ENCODE measurements at regions not wholly inside any gene's neighbourhood (a gene's known extent, or its start where the extent isn't known, plus 50 kb on each side); places are given as distances from the start of the nearest gene placed in this dataset.

- Histone ChIP-seq H3K27me3 (ENCODE audit: control insufficient read depth, insufficient read depth, low read length) (no peaks in the 10 kb centered on the region), H3K4me3 (ENCODE audit: low read depth, low read length) (no peak overlapping the region), H3K36me3 (ENCODE audit: control insufficient read depth, insufficient read depth, low read length) (no peaks in the 10 kb centered on the region)
- DNase-seq (ENCODE audit: low read depth) = no peak
- TF ChIP-seq, protein P1, sequence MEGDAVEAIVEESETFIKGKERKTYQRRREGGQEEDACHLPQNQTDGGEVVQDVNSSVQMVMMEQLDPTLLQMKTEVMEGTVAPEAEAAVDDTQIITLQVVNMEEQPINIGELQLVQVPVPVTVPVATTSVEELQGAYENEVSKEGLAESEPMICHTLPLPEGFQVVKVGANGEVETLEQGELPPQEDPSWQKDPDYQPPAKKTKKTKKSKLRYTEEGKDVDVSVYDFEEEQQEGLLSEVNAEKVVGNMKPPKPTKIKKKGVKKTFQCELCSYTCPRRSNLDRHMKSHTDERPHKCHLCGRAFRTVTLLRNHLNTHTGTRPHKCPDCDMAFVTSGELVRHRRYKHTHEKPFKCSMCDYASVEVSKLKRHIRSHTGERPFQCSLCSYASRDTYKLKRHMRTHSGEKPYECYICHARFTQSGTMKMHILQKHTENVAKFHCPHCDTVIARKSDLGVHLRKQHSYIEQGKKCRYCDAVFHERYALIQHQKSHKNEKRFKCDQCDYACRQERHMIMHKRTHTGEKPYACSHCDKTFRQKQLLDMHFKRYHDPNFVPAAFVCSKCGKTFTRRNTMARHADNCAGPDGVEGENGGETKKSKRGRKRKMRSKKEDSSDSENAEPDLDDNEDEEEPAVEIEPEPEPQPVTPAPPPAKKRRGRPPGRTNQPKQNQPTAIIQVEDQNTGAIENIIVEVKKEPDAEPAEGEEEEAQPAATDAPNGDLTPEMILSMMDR (IDR thresholded peaks at IDR 0.05; ENCODE audit: insufficient read depth, low read length, poor library complexity, severe bottlenecking) = no peak
These were observed 126.9 kb upstream of the HS3ST2 start for GRCh38 chr16:22687031-22687530.

DNA sequence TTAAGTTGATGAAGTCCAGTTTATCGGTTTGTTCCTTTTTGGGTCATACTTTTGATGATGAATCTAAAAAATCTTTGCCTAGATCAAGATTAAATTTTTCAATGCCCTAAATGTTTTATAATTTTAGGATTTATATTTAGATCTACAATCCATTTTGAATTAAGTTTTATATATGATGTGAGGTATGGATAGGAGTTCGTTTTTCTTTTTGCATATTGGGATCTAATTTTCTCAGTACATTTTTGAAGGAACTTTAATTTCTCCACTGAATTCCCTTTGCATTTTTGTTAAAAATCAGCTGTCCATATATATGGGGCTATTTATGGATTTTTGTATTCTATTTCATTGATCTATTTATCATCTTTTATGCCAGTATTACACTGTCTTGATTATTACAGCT lies 125.5 kb upstream of the HS3ST2 start:
- DNase-seq (ENCODE audit: low read depth) = no peak
- no peaks in the 10 kb centered on the region for H3K27me3 ChIP-seq (ENCODE audit: control insufficient read depth, insufficient read depth, low read length)
- H3K4me3 ChIP-seq (ENCODE audit: low read depth, low read length) = no peak overlapping the region
- TF ChIP-seq, protein P1 (IDR thresholded peaks at IDR 0.05; ENCODE audit: insufficient read depth, low read length, poor library complexity, severe bottlenecking) = no peak
- H3K36me3 ChIP-seq (ENCODE audit: control insufficient read depth, insufficient read depth, low read length) = no peaks in the 10 kb centered on the region

GRCh38 chr16:22688930-22689329 lies 125.0 kb upstream of the HS3ST2 start:
- Histone ChIP-seq H3K4me3 (ENCODE audit: low read depth, low read length) (no peak overlapping the region), H3K27me3 (ENCODE audit: control insufficient read depth, insufficient read depth, low read length) (no peaks in the 10 kb centered on the region), H3K36me3 (ENCODE audit: control insufficient read depth, insufficient read depth, low read length) (no peaks in the 10 kb centered on the region)
- DNase-seq (ENCODE audit: low read depth) = no peak
- TF ChIP-seq, protein P1 (IDR thresholded peaks at IDR 0.05; ENCODE audit: insufficient read depth, low read length, poor library complexity, severe bottlenecking) = no peak

GRCh38 chr16:22691335-22691734 lies 122.6 kb upstream of the HS3ST2 start:
- DNase-seq (ENCODE audit: low read depth) = no peak
- Histone ChIP-seq H3K4me3 (ENCODE audit: low read depth, low read length) (no peak overlapping the region), H3K27me3 (ENCODE audit: control insufficient read depth, insufficient read depth, low read length) (no peaks in the 10 kb centered on the region), H3K36me3 (ENCODE audit: control insufficient read depth, insufficient read depth, low read length) (no peaks in the 10 kb centered on the region)
- TF ChIP-seq, protein P1 (IDR thresholded peaks at IDR 0.05; ENCODE audit: insufficient read depth, low read length, poor library complexity, severe bottlenecking) = no peak

DNA sequence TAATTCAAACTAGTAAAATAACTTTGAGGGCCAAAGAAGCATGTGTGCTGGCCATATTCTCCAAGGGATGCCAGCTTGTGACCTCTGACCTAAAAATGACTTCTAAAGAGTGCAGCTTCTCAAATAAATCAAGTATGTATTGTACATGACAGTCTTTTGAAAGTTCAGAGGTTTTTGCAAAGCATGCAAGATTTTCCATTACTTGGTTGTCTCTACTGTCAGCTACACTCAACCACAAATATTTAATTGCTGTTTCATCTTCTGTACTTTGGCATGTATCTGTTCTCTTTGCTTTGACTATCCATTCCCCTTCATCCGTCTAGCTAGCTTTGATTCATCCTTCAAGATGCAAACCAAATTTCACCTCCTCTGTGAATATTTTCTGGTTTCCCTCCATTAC lies 121.9 kb upstream of the HS3ST2 start:
- Histone ChIP-seq H3K36me3 (ENCODE audit: control insufficient read depth, insufficient read depth, low read length) (no peaks in the 10 kb centered on the region), H3K4me3 (ENCODE audit: low read depth, low read length) (no peak overlapping the region), H3K27me3 (ENCODE audit: control insufficient read depth, insufficient read depth, low read length) (no peaks in the 10 kb centered on the region)
- TF ChIP-seq, protein P1 (IDR thresholded peaks at IDR 0.05; ENCODE audit: insufficient read depth, low read length, poor library complexity, severe bottlenecking) = no peak
- no peak for DNase-seq (ENCODE audit: low read depth)

GRCh38 chr16:22692916-22693637 lies 120.9 kb upstream of the HS3ST2 start:
- no peak overlapping the region for H3K4me3 ChIP-seq (ENCODE audit: low read depth, low read length)
- TF ChIP-seq, protein P1 (IDR thresholded peaks at IDR 0.05; ENCODE audit: insufficient read depth, low read length, poor library complexity, severe bottlenecking) = no peak
- H3K36me3 ChIP-seq (ENCODE audit: control insufficient read depth, insufficient read depth, low read length) = no peaks in the 10 kb centered on the region
- H3K27me3 ChIP-seq (ENCODE audit: control insufficient read depth, insufficient read depth, low read length) = no peaks in the 10 kb centered on the region
- DNase-seq (ENCODE audit: low read depth) = no peak
